KMS-11 (cell line): ENCODE measurements at regions not wholly inside any gene's neighbourhood (a gene's known extent, or its start where the extent isn't known, plus 50 kb on each side); places are given as distances from the start of the nearest gene placed in this dataset.

ENCODE experiments used
- H2AFZ ChIP-seq: fragments of 200-600 bp; sonication (generic); 2 replicates; pipeline ENCODE4 v1.6.1; 2016; ENCODE audit warnings: antibody characterized with exemption, mixed run types, low read depth
- H3K27ac ChIP-seq: fragments of 200-600 bp; sonication (generic); 2 replicates; pipeline ENCODE4 v1.6.1; 2016; ENCODE audit warnings: mild to moderate bottlenecking, mixed run types
- H3K27me3 ChIP-seq: fragments of 200-600 bp; sonication (generic); 2 replicates; pipeline ENCODE4 v1.6.1; 2017; ENCODE audit warnings: mild to moderate bottlenecking, low read depth, mixed run types, moderate library complexity; ENCODE audit not compliant: insufficient read depth
- H3K36me3 ChIP-seq: fragments of 200-600 bp; sonication (generic); 2 replicates; pipeline ENCODE4 v1.6.1; 2017; ENCODE audit warnings: mild to moderate bottlenecking, mixed run types; ENCODE audit not compliant: insufficient read depth
- H3K4me1 ChIP-seq: fragments of 200-600 bp; sonication (generic); 2 replicates; pipeline ENCODE4 v1.6.1; 2016; ENCODE audit warnings: mild to moderate bottlenecking, low read depth, mixed run types; ENCODE audit not compliant: poor library complexity, severe bottlenecking
- H3K4me2 ChIP-seq: fragments of 200-600 bp; sonication (generic); 2 replicates; pipeline ENCODE4 v1.7.0; 2016; ENCODE audit warnings: mild to moderate bottlenecking, mixed run types
- H3K4me3 ChIP-seq: fragments of 200-600 bp; sonication (generic); IDR thresholded peaks from 2 replicates; pipeline ENCODE4 v1.6.1; 2017; ENCODE audit warnings: low read depth, low read length, mixed read lengths; ENCODE audit not compliant: insufficient read depth
- H3K79me2 ChIP-seq: fragments of 200-600 bp; sonication (generic); 2 replicates; pipeline ENCODE4 v1.6.1; 2016; ENCODE audit warnings: low read depth, mixed run types; ENCODE audit not compliant: insufficient read depth
- H3K9ac ChIP-seq: fragments of 200-600 bp; sonication (generic); 2 replicates; pipeline ENCODE4 v1.6.1; 2016; ENCODE audit warnings: mild to moderate bottlenecking, mixed run types
- H4K20me1 ChIP-seq: fragments of 200-600 bp; sonication (generic); 2 replicates; pipeline ENCODE4 v1.6.1; 2016; ENCODE audit warnings: mild to moderate bottlenecking, mixed run types; ENCODE audit not compliant: insufficient read depth
- TF ChIP-seq, protein P1 (sequence below): fragments of 200-600 bp; sonication (generic); conservative IDR thresholded peaks from 2 replicates; pipeline ENCODE4 v1.6.1; 2017; ENCODE audit warnings: low read depth, mild to moderate bottlenecking, antibody characterized with exemption, low read length, moderate library complexity, mixed read lengths

- no peak overlapping the region for H3K27ac ChIP-seq
- H3K4me3 ChIP-seq = no peak overlapping the region
- no peak overlapping the region for H3K9ac ChIP-seq
- TF ChIP-seq, protein P1, sequence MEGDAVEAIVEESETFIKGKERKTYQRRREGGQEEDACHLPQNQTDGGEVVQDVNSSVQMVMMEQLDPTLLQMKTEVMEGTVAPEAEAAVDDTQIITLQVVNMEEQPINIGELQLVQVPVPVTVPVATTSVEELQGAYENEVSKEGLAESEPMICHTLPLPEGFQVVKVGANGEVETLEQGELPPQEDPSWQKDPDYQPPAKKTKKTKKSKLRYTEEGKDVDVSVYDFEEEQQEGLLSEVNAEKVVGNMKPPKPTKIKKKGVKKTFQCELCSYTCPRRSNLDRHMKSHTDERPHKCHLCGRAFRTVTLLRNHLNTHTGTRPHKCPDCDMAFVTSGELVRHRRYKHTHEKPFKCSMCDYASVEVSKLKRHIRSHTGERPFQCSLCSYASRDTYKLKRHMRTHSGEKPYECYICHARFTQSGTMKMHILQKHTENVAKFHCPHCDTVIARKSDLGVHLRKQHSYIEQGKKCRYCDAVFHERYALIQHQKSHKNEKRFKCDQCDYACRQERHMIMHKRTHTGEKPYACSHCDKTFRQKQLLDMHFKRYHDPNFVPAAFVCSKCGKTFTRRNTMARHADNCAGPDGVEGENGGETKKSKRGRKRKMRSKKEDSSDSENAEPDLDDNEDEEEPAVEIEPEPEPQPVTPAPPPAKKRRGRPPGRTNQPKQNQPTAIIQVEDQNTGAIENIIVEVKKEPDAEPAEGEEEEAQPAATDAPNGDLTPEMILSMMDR = no peak
- H3K79me2 ChIP-seq = no peaks in the 10 kb centered on the region
- H3K4me1 ChIP-seq = no peaks in the 10 kb centered on the region
- no peak overlapping the region for H3K4me2 ChIP-seq
- H3K36me3 ChIP-seq = no peaks in the 10 kb centered on the region
- H4K20me1 ChIP-seq = no peaks in the 10 kb centered on the region
- H3K27me3 ChIP-seq = no peaks in the 10 kb centered on the region
- H2AFZ ChIP-seq = no peak overlapping the region
These were observed 942.9 kb downstream of the RPS29 start for GRCh38 chr14:48643241-48643640.

DNA sequence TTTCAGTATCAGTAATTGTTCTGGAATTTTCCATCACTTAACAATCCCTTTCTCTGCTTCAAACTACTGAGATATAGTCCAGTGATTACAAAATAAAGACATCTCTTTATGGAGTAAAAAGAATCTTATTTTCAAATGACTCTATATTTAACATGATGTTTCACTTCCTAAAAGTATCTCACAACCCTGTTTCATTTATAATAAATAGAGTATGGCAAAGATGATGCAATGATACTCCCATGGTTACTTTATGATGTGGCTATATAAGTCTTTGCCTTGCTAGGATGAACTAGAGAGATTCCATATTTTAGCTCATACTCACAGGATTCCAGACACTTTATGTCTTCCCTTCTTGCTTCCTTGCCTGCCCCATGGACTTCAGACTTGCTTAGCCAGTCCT, 953.5 kb upstream of the MDGA2 start:
- no peaks in the 10 kb centered on the region for H3K79me2 ChIP-seq
- no peak overlapping the region for H2AFZ ChIP-seq
- H3K4me3 ChIP-seq = no peak overlapping the region
- no peaks in the 10 kb centered on the region for H3K4me1 ChIP-seq
- H3K36me3 ChIP-seq = no peaks in the 10 kb centered on the region
- no peaks in the 10 kb centered on the region for H4K20me1 ChIP-seq
- H3K9ac ChIP-seq = no peak overlapping the region
- TF ChIP-seq, protein P1 = no peak
- no peaks in the 10 kb centered on the region for H3K27me3 ChIP-seq
- H3K4me2 ChIP-seq = no peak overlapping the region
- H3K27ac ChIP-seq = no peak overlapping the region

DNA sequence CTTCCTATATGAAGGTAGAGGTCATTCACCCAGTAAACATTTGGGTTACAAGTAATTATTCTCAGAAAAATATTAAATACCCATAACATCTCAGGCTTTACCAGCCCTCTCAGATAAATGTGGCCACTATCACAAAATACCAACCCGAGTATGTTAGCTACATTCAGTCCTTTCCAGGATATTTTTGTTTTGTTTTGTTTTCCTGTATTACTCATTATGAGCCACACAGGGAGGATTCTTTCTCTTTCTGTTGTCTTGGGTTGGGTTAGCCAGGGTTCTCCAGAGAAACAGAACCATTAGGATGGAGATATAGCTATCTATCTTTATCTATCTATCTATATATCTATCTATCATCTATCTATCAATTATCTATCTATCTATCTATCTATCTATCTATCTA, 947.6 kb upstream of the MDGA2 start:
- no peaks in the 10 kb centered on the region for H3K36me3 ChIP-seq
- TF ChIP-seq, protein P1 = no peak
- no peak overlapping the region for H3K9ac ChIP-seq
- no peak overlapping the region for H3K4me3 ChIP-seq
- H3K27me3 ChIP-seq = no peaks in the 10 kb centered on the region
- no peak overlapping the region for H3K4me2 ChIP-seq
- H2AFZ ChIP-seq = no peak overlapping the region
- H3K79me2 ChIP-seq = no peaks in the 10 kb centered on the region
- H3K27ac ChIP-seq = no peak overlapping the region
- H3K4me1 ChIP-seq = no peaks in the 10 kb centered on the region
- H4K20me1 ChIP-seq = no peaks in the 10 kb centered on the region

GRCh38 chr14:48618057-48618456, 942.7 kb upstream of the MDGA2 start:
- Histone ChIP-seq H3K4me2 (no peak overlapping the region), H3K27me3 (no peaks in the 10 kb centered on the region), H3K27ac (no peak overlapping the region), H3K79me2 (no peaks in the 10 kb centered on the region), H3K4me1 (no peaks in the 10 kb centered on the region), H3K9ac (no peak overlapping the region), H3K36me3 (no peaks in the 10 kb centered on the region), H3K4me3 (no peak overlapping the region), H2AFZ (no peak overlapping the region), H4K20me1 (no peaks in the 10 kb centered on the region)
- TF ChIP-seq, protein P1 = no peak

DNA sequence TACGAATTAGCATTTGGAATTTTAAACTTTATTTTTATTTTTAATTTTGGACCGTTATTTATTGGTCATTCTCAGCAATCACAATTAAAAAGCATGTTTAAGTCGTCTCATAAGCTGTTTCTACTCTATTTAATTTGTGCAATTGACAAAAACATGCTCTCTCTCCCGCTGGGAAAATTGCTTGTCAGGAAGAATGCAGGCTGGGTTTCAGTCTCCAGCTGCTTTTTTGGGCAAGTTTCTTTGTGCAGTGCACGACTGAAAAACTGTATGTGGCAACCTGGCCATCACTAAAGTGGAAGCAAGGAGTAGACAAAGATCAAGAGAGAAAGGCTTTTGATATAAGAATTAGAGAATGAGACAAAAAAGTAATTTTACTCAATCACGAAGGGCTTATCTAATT, 941.5 kb upstream of the MDGA2 start:
- H3K4me3 ChIP-seq = no peak overlapping the region
- H2AFZ ChIP-seq = no peak overlapping the region
- H3K9ac ChIP-seq = no peak overlapping the region
- no peaks in the 10 kb centered on the region for H4K20me1 ChIP-seq
- TF ChIP-seq, protein P1 = no peak
- H3K27me3 ChIP-seq = no peaks in the 10 kb centered on the region
- no peaks in the 10 kb centered on the region for H3K36me3 ChIP-seq
- no peaks in the 10 kb centered on the region for H3K4me1 ChIP-seq
- no peak overlapping the region for H3K27ac ChIP-seq
- no peaks in the 10 kb centered on the region for H3K79me2 ChIP-seq
- no peak overlapping the region for H3K4me2 ChIP-seq
